GM21526 (cell line): ENCODE measurements at regions not wholly inside any gene's neighbourhood (a gene's known extent, or its start where the extent isn't known, plus 50 kb on each side); places are given as distances from the start of the nearest gene placed in this dataset.
A peak's percentile ranks its signal among the peaks of the same experiment; 100 is the strongest.

Experiments
- ATAC-seq: cut with Tn5 transposase; IDR thresholded peaks from one replicate; pipeline ENCODE4 v1.9.1; 2021; ENCODE audit warnings: moderate library complexity; ENCODE audit not compliant: unreplicated experiment, low FRiP score

- no peak for ATAC-seq
Measured at GRCh38 chr6:15781890-15782289, 119.1 kb upstream of the DTNBP1 start.

- ATAC-seq, result no peak
Measured at GRCh38 chr6:15781333-15781732, 118.5 kb upstream of the DTNBP1 start.

- no peak for ATAC-seq
Measured at GRCh38 chr6:15780437-15780836, 117.6 kb upstream of the DTNBP1 start.

DNA sequence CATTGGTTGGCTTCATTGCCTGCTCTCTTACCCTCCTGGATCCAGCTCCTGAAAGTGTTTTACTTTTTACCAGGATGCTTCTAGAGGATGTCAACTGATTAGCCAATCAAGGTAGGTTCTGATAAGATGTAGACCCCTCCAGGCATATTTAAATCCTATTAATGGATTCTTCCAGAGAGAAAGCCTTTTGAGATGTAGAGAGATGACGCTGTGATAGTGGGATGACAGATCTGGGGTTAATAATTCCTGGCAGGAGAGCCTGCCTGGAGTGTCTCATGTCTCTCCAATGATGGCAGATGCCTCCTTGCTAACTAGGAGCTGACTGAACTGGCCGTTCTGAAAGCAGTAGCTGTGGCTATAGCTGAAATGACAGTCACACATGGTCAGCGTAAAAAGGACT, 116.9 kb upstream of the DTNBP1 start:
- ATAC-seq, result no peak

DNA sequence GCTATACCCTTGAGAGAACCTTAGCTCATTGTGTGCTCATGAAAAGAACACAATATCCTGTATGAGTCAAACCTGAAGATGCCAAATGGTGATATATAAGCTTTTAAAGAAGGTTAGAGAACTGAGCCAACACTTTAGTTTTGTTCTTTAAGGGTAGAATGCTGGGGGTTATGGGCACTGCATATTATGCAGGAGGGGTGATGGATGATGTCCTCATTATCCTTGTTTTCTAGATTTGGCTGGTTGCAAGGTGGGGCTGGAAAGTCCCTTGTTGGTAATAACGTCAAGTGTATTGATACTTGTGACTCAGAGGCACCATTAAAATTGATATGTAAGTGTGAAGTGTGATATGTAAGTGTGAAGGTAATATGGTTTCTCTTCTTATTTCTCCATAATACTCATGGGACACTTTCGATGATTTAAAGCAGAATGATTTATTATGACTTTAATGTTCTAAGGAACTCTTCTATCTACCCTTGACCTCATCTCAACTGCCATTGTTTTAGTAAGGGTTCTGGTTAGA, 113.7 kb upstream of the DTNBP1 start:
- no peak for ATAC-seq

- no peak for ATAC-seq
Measured at GRCh38 chr6:15775741-15776140, 112.9 kb upstream of the DTNBP1 start.

GRCh38 chr6:15775076-15775634, 112.3 kb upstream of the DTNBP1 start:
- no peak for ATAC-seq

DNA sequence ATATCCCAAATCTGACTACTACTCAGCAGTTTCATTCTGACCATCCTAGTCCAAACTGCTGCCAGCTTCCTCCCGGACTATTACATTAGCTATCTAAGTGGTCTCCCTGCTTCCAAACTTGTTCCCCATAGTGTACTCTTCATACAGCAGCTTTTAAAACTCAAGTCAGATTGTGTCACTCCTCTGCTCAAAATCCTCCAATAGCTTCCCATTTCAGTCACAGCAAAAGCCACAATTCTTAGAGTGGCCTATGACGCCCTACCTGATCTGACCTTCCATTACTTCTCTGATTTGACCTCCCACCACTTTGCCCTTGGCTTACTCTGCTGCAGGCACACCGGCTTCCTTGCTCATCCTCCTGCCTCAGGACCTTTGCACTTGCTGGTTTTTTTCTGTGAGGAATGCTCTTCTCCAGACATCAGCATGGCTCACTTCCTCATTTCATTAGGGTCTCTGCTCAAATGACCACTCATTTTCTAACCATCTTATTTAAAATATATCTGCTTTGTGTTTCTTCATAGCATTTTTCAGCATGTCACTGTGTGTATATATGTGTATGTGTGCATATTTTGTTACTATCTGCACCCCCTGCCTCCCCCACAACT, 111.1 kb upstream of the DTNBP1 start:
- no peak for ATAC-seq

DNA sequence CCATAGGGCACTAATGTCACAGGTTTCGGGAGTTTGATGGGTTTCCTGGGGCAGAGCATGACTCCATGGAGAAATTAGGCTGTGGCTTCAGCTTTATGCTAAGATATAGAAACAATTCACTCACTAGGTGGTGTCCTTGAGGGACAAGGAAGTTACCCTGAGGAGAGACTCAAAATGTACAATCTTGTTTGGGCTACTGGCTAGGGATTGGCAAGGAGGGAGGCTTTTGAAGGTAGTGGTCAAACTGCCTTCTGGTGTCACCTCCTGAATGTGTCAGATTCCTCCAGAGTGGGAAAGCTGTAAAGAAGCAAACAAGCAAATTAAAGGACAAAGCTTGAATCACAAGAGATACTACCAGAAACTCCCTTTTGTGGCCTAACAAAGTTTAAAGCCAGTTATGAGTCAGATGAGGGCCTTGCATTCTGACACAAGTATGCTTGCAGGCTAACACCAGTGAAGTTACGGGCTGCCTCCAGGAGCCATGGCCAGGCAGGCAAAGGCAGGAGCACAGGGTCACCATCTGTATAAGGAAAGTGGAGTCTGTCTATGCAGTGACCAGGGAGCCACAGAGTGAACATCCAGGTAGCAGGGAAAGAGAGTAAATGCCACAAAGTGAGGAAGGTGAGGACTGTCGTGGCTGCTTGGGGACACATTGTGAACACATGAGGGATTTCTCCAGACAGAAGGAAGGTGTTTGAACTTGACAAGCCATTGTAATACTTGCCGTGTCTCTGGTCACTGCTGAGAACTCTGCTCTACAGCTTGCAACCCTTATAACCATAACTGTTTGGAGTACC, 107.7 kb upstream of the DTNBP1 start:
- peak; percentile 61 for ATAC-seq

- no peak for ATAC-seq
Measured at GRCh38 chr6:15769511-15770018, 106.7 kb upstream of the DTNBP1 start.

DNA sequence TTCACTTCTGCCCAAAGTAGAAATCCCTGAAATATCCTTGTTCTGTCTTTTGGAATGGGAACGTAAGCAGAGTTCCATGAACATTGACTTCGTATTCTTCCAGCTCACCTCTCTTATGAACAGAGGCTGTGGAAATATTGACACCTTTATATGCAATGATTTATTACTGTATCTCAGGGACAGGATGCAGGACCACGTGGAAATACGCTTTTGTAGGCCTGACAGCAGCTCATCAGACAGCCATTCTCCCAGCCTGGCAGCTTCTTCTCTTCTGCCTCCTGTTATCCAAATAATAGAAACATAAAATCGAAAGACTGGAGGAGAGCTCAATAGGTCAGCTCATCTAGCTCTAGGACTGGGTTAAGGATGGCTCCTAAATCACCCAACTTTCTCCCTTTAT, 106.2 kb upstream of the DTNBP1 start:
- ATAC-seq, result no peak

- ATAC-seq, result no peak
Measured at GRCh38 chr6:15763837-15764236, 101.0 kb upstream of the DTNBP1 start.

- ATAC-seq, result no peak
Measured at GRCh38 chr6:15763364-15763763, 100.5 kb upstream of the DTNBP1 start.

DNA sequence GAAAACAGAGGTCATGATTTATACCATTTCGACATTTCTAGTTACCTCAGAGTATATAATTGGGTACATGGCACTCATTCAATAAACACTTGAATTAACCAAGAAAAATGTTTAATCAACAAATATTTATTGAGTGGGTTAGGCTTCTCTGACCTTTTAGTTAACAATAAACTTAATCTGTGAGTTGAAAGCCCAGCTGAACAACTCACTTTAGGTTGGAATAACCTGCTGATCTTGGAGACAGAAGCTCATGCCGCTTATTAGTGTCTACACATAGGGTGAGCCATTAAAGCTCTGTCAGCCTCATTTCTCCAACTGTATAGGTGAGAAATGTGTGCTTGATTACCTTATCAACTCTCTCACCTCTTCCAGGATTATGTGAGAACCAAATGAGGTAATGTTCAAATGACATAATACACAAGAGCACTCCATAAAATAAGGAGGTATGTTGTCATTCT, 98.2 kb upstream of the DTNBP1 start:
- ATAC-seq, result no peak

GRCh38 chr6:15758631-15759215, 95.9 kb upstream of the DTNBP1 start:
- no peak for ATAC-seq

DNA sequence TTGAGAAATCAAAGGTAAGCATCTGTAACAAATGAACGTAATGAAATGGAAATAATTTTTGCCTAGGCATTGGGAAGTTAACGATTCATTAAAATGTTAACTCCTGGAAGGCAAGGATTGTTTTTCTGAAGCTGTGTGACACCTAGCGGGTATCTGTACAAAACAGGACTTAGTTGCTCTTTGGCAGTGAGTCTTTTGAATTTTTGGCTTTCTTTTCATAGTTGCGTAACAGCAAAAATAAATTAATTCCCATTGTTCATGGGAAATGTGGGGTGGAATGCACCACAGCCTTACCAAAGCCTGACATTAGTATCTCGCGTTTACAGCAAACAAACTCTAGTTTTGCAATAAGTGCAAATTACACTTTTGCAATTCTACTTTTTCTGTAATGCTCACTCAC, 92.7 kb upstream of the DTNBP1 start:
- no peak for ATAC-seq

GRCh38 chr6:15754706-15755079, 91.9 kb upstream of the DTNBP1 start:
- ATAC-seq, result no peak

GRCh38 chr6:15754035-15754705, 91.3 kb upstream of the DTNBP1 start:
- ATAC-seq, result no peak

DNA sequence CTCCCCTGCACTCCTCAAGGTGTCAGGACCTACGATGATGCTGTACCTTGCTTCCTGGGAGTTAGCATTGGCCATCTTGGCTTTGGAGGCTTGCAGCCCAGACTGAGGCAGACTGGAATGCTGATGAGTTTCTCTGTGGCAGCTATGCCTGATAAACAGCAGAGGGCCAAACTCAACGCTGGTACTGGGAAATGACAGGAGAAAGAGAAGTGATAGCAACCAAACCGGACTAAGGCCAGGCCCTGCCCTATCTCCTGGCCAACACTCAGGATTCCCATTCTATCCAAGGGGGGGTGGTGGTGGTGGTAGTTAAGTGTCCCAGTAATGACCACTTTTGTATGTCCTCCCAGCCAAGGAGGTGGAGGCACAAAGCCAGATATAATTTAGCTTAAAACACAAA, 90.0 kb upstream of the DTNBP1 start:
- ATAC-seq, result no peak

DNA sequence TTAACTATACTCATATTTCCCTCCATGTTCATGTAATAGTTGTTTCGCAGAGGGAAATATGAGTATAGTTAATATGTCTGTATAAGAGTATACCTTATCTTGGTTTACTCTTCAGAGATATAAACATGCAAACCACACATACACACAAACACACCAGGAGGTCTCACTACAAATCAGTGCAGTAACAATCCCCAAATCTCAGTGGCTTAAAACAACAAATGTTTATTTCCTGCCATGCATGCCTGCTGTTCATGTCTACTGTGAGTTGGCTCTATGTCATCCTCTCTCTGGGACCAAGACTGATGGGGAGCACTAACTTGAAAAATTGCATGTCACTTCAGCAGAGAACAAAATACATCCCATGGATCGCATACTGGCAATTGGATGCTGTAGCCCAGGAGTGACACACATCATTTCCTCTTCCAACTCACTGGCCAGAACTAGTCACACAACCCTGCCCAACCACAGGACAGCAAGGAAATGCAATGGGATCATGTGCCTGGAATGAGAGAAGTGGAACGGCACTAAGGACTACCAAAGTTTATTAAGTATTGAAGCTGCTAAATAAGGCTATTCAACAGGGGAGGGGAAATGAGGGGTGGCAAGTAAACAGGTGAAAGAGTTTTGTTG, 89.0 kb upstream of the DTNBP1 start:
- no peak for ATAC-seq
